ENCODE measurements at regions not wholly inside any gene's neighbourhood (a gene's known extent, or its start where the extent isn't known, plus 50 kb on each side); places are given as distances from the start of the nearest gene placed in this dataset.

- H3K27ac ChIP-seq, result no peak overlapping the region
- TF ChIP-seq POLR2A (IDR thresholded peaks at IDR 0.05) (no peak), POLR2AphosphoS5 (IDR thresholded peaks at IDR 0.05; ENCODE audit: insufficient read depth in 1 of 2, low read depth in 1 of 2) (no peak), CTCF (IDR thresholded peaks at IDR 0.05) (no peak)
- H3K4me1 ChIP-seq, result no peaks in the 10 kb centered on the region
- no peaks in the 10 kb centered on the region for H3K27me3 ChIP-seq
- intact Hi-C loops (cut with DNase I), result no loop called here
- no peak for DNase-seq (ENCODE audit: extremely low spot score in 2 of 2)
- no peak overlapping the region for H3K4me3 ChIP-seq
- H3K9me3 ChIP-seq, result no peaks in the 10 kb centered on the region
- no peaks in the 10 kb centered on the region for H3K36me3 ChIP-seq
Observed at GRCh38 chr10:128556182-128557110, 430.2 kb upstream of the MKI67 start.

GRCh38 chr10:128557149-128557710 lies 431.0 kb upstream of the MKI67 start:
- intact Hi-C loops (cut with DNase I), result no loop called here
- no peak overlapping the region for H3K27ac ChIP-seq
- H3K27me3 ChIP-seq, result no peaks in the 10 kb centered on the region
- no peak for TF ChIP-seq CTCF (IDR thresholded peaks at IDR 0.05)
- TF ChIP-seq POLR2AphosphoS5 (IDR thresholded peaks at IDR 0.05; ENCODE audit: insufficient read depth in 1 of 2, low read depth in 1 of 2), result no peak
- no peak for TF ChIP-seq POLR2A (IDR thresholded peaks at IDR 0.05)
- no peaks in the 10 kb centered on the region for H3K36me3 ChIP-seq
- DNase-seq (ENCODE audit: extremely low spot score in 2 of 2), result no peak
- no peaks in the 10 kb centered on the region for H3K9me3 ChIP-seq
- H3K4me1 ChIP-seq, result no peaks in the 10 kb centered on the region
- H3K4me3 ChIP-seq, result no peak overlapping the region

- H3K27me3 ChIP-seq, result no peaks in the 10 kb centered on the region
- DNase-seq (ENCODE audit: extremely low spot score in 2 of 2), result no peak
- intact Hi-C loops (cut with DNase I), result no loop called here
- no peak overlapping the region for H3K27ac ChIP-seq
- H3K4me3 ChIP-seq, result no peak overlapping the region
- no peaks in the 10 kb centered on the region for H3K4me1 ChIP-seq
- H3K36me3 ChIP-seq, result no peaks in the 10 kb centered on the region
- no peaks in the 10 kb centered on the region for H3K9me3 ChIP-seq
- TF ChIP-seq CTCF (IDR thresholded peaks at IDR 0.05), result no peak
- TF ChIP-seq POLR2A (IDR thresholded peaks at IDR 0.05), result no peak
- TF ChIP-seq POLR2AphosphoS5 (IDR thresholded peaks at IDR 0.05; ENCODE audit: insufficient read depth in 1 of 2, low read depth in 1 of 2), result no peak
Observed at GRCh38 chr10:128560406-128560805, 434.2 kb upstream of the MKI67 start.

GRCh38 chr10:128560993-128561392 lies 434.8 kb upstream of the MKI67 start:
- Histone ChIP-seq H3K9me3 (no peaks in the 10 kb centered on the region), H3K4me3 (no peak overlapping the region), H3K27me3 (no peaks in the 10 kb centered on the region), H3K27ac (no peak overlapping the region), H3K4me1 (no peaks in the 10 kb centered on the region), H3K36me3 (no peaks in the 10 kb centered on the region)
- no peak for DNase-seq (ENCODE audit: extremely low spot score in 2 of 2)
- TF ChIP-seq POLR2AphosphoS5 (IDR thresholded peaks at IDR 0.05; ENCODE audit: insufficient read depth in 1 of 2, low read depth in 1 of 2) (no peak), CTCF (IDR thresholded peaks at IDR 0.05) (no peak), POLR2A (IDR thresholded peaks at IDR 0.05) (no peak)
- intact Hi-C loops (cut with DNase I), result no loop called here

GRCh38 chr10:128563387-128563786 lies 437.2 kb upstream of the MKI67 start:
- Histone ChIP-seq H3K4me3 (no peak overlapping the region), H3K27ac (no peak overlapping the region)
- intact Hi-C loops (cut with DNase I), result no loop called here

More at GRCh38 chr10:128563387-128563786, 437.2 kb upstream of the MKI67 start:
- Histone ChIP-seq H3K36me3 (no peaks in the 10 kb centered on the region), H3K27me3 (no peaks in the 10 kb centered on the region), H3K9me3 (no peaks in the 10 kb centered on the region), H3K4me1 (no peaks in the 10 kb centered on the region)
- TF ChIP-seq POLR2A (IDR thresholded peaks at IDR 0.05), result no peak
- TF ChIP-seq POLR2AphosphoS5 (IDR thresholded peaks at IDR 0.05; ENCODE audit: insufficient read depth in 1 of 2, low read depth in 1 of 2), result no peak
- DNase-seq (ENCODE audit: extremely low spot score in 2 of 2), result peak in 1 of 2 donors; percentile 82
